T-helper 9 cell (primary cell): ENCODE measurements at regions not wholly inside any gene's neighbourhood (a gene's known extent, or its start where the extent isn't known, plus 50 kb on each side); places are given as distances from the start of the nearest gene placed in this dataset.
"Not testable (repeated sequence)": the region's sequence is repeated elsewhere in the genome, so short reads cannot be mapped to it uniquely, and the experiment has no call there.

ENCODE experiments used
- DNase-seq: peaks from one replicate; pipeline ENCODE4 v3.0.0-alpha.2; 2020

- DNase-seq, result no peak
These were observed 451.6 kb downstream of the SOX11 start for GRCh38 chr2:6143812-6144211.

- not testable (repeated sequence) for DNase-seq
These were observed 455.0 kb downstream of the SOX11 start for GRCh38 chr2:6147215-6147614.

- DNase-seq, result no peak
These were observed 456.7 kb downstream of the SOX11 start for GRCh38 chr2:6148882-6149281.

- no peak for DNase-seq
These were observed 467.4 kb downstream of the SOX11 start for GRCh38 chr2:6159606-6160005.

- DNase-seq, result no peak
These were observed 471.7 kb downstream of the SOX11 start for GRCh38 chr2:6163932-6164331.

- DNase-seq, result no peak
These were observed 473.0 kb downstream of the SOX11 start for GRCh38 chr2:6164986-6165747.

- DNase-seq, result no peak
These were observed 475.5 kb downstream of the SOX11 start for GRCh38 chr2:6167592-6168138.

GRCh38 chr2:6168485-6168884, 476.3 kb downstream of the SOX11 start:
- no peak for DNase-seq

- no peak for DNase-seq
These were observed 479.1 kb downstream of the SOX11 start for GRCh38 chr2:6171294-6171693.

- DNase-seq, result no peak
These were observed 485.6 kb downstream of the SOX11 start for GRCh38 chr2:6177811-6178210.

- DNase-seq, result no peak
These were observed 489.3 kb downstream of the SOX11 start for GRCh38 chr2:6181525-6181924.

- no peak for DNase-seq
These were observed 489.7 kb downstream of the SOX11 start for GRCh38 chr2:6181926-6182325.

GRCh38 chr2:6183226-6183625, 491.0 kb downstream of the SOX11 start:
- DNase-seq, result no peak

- no peak for DNase-seq
These were observed 492.5 kb downstream of the SOX11 start for GRCh38 chr2:6184532-6185292.

GRCh38 chr2:6186332-6187151, 494.4 kb downstream of the SOX11 start:
- no peak for DNase-seq

GRCh38 chr2:6196449-6196848, 504.3 kb downstream of the SOX11 start:
- DNase-seq, result no peak

GRCh38 chr2:6198370-6198919, 506.3 kb downstream of the SOX11 start:
- DNase-seq, result not testable (repeated sequence)

- no peak for DNase-seq
These were observed 510.6 kb downstream of the SOX11 start for GRCh38 chr2:6202756-6203155.

- DNase-seq, result no peak
These were observed 511.2 kb downstream of the SOX11 start for GRCh38 chr2:6203291-6203959.

- DNase-seq, result no peak
These were observed 514.7 kb downstream of the SOX11 start for GRCh38 chr2:6206882-6207281.

- DNase-seq, result no peak
These were observed 519.1 kb downstream of the SOX11 start for GRCh38 chr2:6211236-6211635.

GRCh38 chr2:6212491-6212890, 520.3 kb downstream of the SOX11 start:
- no peak for DNase-seq
